T1000 (cell line): ENCODE measurements at regions not wholly inside any gene's neighbourhood (a gene's known extent, or its start where the extent isn't known, plus 50 kb on each side); places are given as distances from the start of the nearest gene placed in this dataset.

ENCODE experiments used
- DNase-seq: peaks from one replicate; lab custom pipeline; 2025; ENCODE audit warnings: mixed read lengths; lab: John Stamatoyannopoulos, UW

- no peak for DNase-seq
Measured at GRCh38 chr3:117762621-117763037, 1053.0 kb downstream of the TUSC7 start.

GRCh38 chr3:117763561-117763960, 1054.0 kb downstream of the TUSC7 start:
- no peak for DNase-seq

GRCh38 chr3:117768581-117768980, 1059.0 kb downstream of the TUSC7 start:
- DNase-seq: no peak

GRCh38 chr3:117774130-117774529, 1064.6 kb downstream of the TUSC7 start:
- no peak for DNase-seq

GRCh38 chr3:117786349-117786748, 1076.8 kb downstream of the TUSC7 start:
- DNase-seq: no peak

GRCh38 chr3:117788061-117788460, 1078.5 kb downstream of the TUSC7 start:
- DNase-seq: peak; percentile 61

- no peak for DNase-seq
Measured at GRCh38 chr3:117788506-117788905, 1078.9 kb downstream of the TUSC7 start.

GRCh38 chr3:117790235-117790987, 1080.8 kb downstream of the TUSC7 start:
- no peak for DNase-seq

GRCh38 chr3:117793622-117794265, 1084.2 kb downstream of the TUSC7 start:
- DNase-seq: no peak

GRCh38 chr3:117798221-117798620, 1088.6 kb downstream of the TUSC7 start:
- no peak for DNase-seq

GRCh38 chr3:117798687-117799386, 1089.3 kb downstream of the TUSC7 start:
- DNase-seq: no peak

GRCh38 chr3:117799387-117799735, 1089.8 kb downstream of the TUSC7 start:
- no peak for DNase-seq

GRCh38 chr3:117801912-117802239, 1092.3 kb downstream of the TUSC7 start:
- DNase-seq: no peak

GRCh38 chr3:117809186-117810081, 1099.9 kb downstream of the TUSC7 start:
- no peak for DNase-seq

GRCh38 chr3:117811786-117812185, 1102.2 kb downstream of the TUSC7 start:
- DNase-seq: no peak

GRCh38 chr3:117814975-117815374, 1105.4 kb downstream of the TUSC7 start:
- no peak for DNase-seq

GRCh38 chr3:117817103-117817502, 1107.5 kb downstream of the TUSC7 start:
- no peak for DNase-seq

GRCh38 chr3:117818592-117818991, 1109.0 kb downstream of the TUSC7 start:
- no peak for DNase-seq

GRCh38 chr3:117820658-117821299, 1111.2 kb downstream of the TUSC7 start:
- DNase-seq: no peak

- no peak for DNase-seq
Measured at GRCh38 chr3:117822416-117822815, 1112.8 kb downstream of the TUSC7 start.

- DNase-seq: no peak
Measured at GRCh38 chr3:117836296-117836695, 1126.7 kb downstream of the TUSC7 start.

- DNase-seq: no peak
Measured at GRCh38 chr3:117837391-117837790, 1127.8 kb downstream of the TUSC7 start.
